ENCODE measurements at regions not wholly inside any gene's neighbourhood (a gene's known extent, or its start where the extent isn't known, plus 50 kb on each side); places are given as distances from the start of the nearest gene placed in this dataset.
"Not testable (repeated sequence)": the region's sequence is repeated elsewhere in the genome, so short reads cannot be mapped to it uniquely, and the experiment has no call there.

DNA sequence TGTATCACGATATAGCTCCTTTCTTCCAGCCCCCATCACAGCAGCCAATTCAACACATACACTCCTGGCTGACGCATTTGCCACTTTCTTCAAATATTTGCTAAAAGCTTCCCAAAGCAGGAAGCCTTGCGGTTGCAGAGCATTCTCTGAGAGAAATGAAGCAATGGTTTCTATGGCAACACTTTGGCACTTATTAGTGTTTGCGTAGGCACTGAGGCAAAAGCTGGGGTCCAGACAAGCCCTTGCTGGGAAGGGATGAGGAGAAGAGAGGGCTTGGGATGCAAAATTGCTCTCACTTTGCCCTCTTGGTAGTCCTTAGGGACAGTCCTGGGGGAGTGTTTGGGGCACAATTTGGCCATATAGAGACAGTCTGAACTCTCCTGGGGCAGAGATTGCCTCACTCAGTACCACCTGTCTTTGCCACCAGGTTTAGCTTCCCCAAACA is 55.0 kb upstream of the PAK3 start:
- intact Hi-C loops (cut with micrococcal nuclease) = no loop called here
- Histone ChIP-seq H3K4me1 (ENCODE audit: control insufficient read depth in 2 of 2, insufficient read depth in 2 of 2, low read length in 2 of 2) (no peaks in the 10 kb centered on the region), H3K27me3 (ENCODE audit: control insufficient read depth in 2 of 2, insufficient read depth in 2 of 2, low read length in 2 of 2) (no peaks in the 10 kb centered on the region), H3K27ac (ENCODE audit: low read depth, low read length) (no peak overlapping the region), H3K9me3 (ENCODE audit: control insufficient read depth in 2 of 3, low read length in 3 of 3) (no peaks in the 10 kb centered on the region), H3K36me3 (ENCODE audit: control insufficient read depth in 2 of 3, insufficient read depth in 3 of 3, low read length in 3 of 3) (no peaks in the 10 kb centered on the region), H3K4me3 (ENCODE audit: low read length) (no peak overlapping the region)
- Mint-ChIP-seq H3K27me3 (no peaks in the 10 kb centered on the region), H3K9me3 (no peaks in the 10 kb centered on the region), H3K4me1 (peaks cover 0 to 18% (median 5%) of the 10 kb centered on the region in 7 donors), H3K27ac (peak overlapping the region in 5 of 9 donors; percentile 48 to 72 (median 54)), H3K36me3 (no peaks in the 10 kb centered on the region), H3K4me3 (peak overlapping the region in 6 of 10 donors; percentile 19 to 61 (median 34))
- ChIA-PET POLR2A (no interaction called here), CTCF (no interaction called here)
- DNase-seq (peak in 7 of 9 donors; percentile 18 to 55 (median 42)), ATAC-seq (peak; percentile 71)

DNA sequence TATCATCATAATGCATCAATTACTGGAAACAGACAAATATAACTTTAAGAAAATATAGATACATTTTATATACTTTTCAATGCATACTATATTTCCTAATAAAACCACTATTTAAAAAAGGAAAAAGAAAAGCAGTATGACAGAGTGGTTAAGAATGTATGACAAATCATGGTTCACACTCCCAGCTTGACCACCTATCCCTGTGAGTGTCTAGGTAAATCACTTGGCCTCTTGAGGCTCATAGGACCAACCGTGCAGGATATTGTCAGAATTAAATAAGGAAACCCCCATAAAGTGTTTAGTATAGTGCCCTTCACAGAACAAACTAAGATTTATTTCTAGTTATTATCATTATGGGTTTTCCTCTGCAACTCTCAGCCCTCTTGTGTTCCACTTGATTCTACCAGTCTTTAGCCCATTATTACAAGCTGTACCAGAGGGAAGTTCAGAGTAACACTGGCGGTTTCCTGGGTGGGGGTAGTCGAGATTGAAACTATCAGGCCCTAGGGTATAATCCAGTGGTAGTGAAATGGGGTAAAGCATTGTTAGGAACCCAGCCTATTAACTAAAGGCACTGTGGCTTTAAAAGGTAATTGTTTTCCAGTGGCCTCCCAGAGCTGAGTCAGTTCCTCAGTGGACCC is 55.5 kb upstream of the PAK3 start:
- ATAC-seq = peak; percentile 26
- Histone ChIP-seq H3K36me3 (ENCODE audit: control insufficient read depth in 2 of 3, insufficient read depth in 3 of 3, low read length in 3 of 3) (no peaks in the 10 kb centered on the region), H3K27me3 (ENCODE audit: control insufficient read depth in 2 of 2, insufficient read depth in 2 of 2, low read length in 2 of 2) (no peaks in the 10 kb centered on the region), H3K4me3 (ENCODE audit: low read length) (no peak overlapping the region), H3K9me3 (ENCODE audit: control insufficient read depth in 2 of 3, low read length in 3 of 3) (no peaks in the 10 kb centered on the region), H3K4me1 (ENCODE audit: control insufficient read depth in 2 of 2, insufficient read depth in 2 of 2, low read length in 2 of 2) (no peaks in the 10 kb centered on the region), H3K27ac (ENCODE audit: low read depth, low read length) (no peak overlapping the region)
- DNase-seq = peak in 1 of 9 donors; percentile 8
- Mint-ChIP-seq H3K9me3 (no peaks in the 10 kb centered on the region), H3K36me3 (no peaks in the 10 kb centered on the region), H3K27me3 (no peaks in the 10 kb centered on the region), H3K27ac (peak overlapping the region in 6 of 9 donors; percentile 48 to 72 (median 53)), H3K4me1 (peaks cover 0 to 18% (median 5%) of the 10 kb centered on the region in 7 donors), H3K4me3 (peak overlapping the region in 7 of 10 donors; percentile 7 to 61 (median 26))
- ChIA-PET CTCF (no interaction called here), POLR2A (no interaction called here)
- intact Hi-C loops (cut with micrococcal nuclease) = no loop called here

GRCh38 chrX:111039606-111040005 is 56.4 kb upstream of the PAK3 start:
- Mint-ChIP-seq H3K4me3 (peak overlapping the region in 1 of 10 donors; percentile 45), H3K9me3 (no peaks in the 10 kb centered on the region), H3K4me1 (peaks cover 0 to 18% (median 5%) of the 10 kb centered on the region in 7 donors), H3K27me3 (no peaks in the 10 kb centered on the region), H3K36me3 (no peaks in the 10 kb centered on the region), H3K27ac (peak overlapping the region in 2 of 9 donors; percentile 48 to 62)
- Histone ChIP-seq H3K27ac (ENCODE audit: low read depth, low read length) (no peak overlapping the region), H3K36me3 (ENCODE audit: control insufficient read depth in 2 of 3, insufficient read depth in 3 of 3, low read length in 3 of 3) (no peaks in the 10 kb centered on the region), H3K27me3 (ENCODE audit: control insufficient read depth in 2 of 2, insufficient read depth in 2 of 2, low read length in 2 of 2) (no peaks in the 10 kb centered on the region), H3K9me3 (ENCODE audit: control insufficient read depth in 2 of 3, low read length in 3 of 3) (no peaks in the 10 kb centered on the region), H3K4me3 (ENCODE audit: low read length) (no peak overlapping the region), H3K4me1 (ENCODE audit: control insufficient read depth in 2 of 2, insufficient read depth in 2 of 2, low read length in 2 of 2) (no peaks in the 10 kb centered on the region)
- ChIA-PET CTCF (no interaction called here), POLR2A (interaction anchor here (1.1 kb wide), 1 partner anchor 39 kb away, joined by 3 read pairs; no protein-coding TSS in a partner anchor)
- intact Hi-C loops (cut with micrococcal nuclease) = no loop called here
- DNase-seq (no peak), ATAC-seq (no peak)

- DNase-seq = no peak
- H3K27me3 Mint-ChIP-seq = no peaks in the 10 kb centered on the region
- H3K4me1 Mint-ChIP-seq = peaks cover 0 to 10% (median 0%) of the 10 kb centered on the region in 7 donors
- no peaks in the 10 kb centered on the region for H3K36me3 ChIP-seq (ENCODE audit: control insufficient read depth in 2 of 3, insufficient read depth in 3 of 3, low read length in 3 of 3)
- CTCF ChIA-PET = no interaction called here
- H3K27ac ChIP-seq (ENCODE audit: low read depth, low read length) = no peak overlapping the region
- intact Hi-C loops (cut with micrococcal nuclease) = no loop called here
- no peaks in the 10 kb centered on the region for H3K27me3 ChIP-seq (ENCODE audit: control insufficient read depth in 2 of 2, insufficient read depth in 2 of 2, low read length in 2 of 2)
- no peaks in the 10 kb centered on the region for H3K36me3 Mint-ChIP-seq
- no peak overlapping the region for H3K4me3 Mint-ChIP-seq
- H3K9me3 Mint-ChIP-seq = no peaks in the 10 kb centered on the region
- POLR2A ChIA-PET = no interaction called here
- no peaks in the 10 kb centered on the region for H3K4me1 ChIP-seq (ENCODE audit: control insufficient read depth in 2 of 2, insufficient read depth in 2 of 2, low read length in 2 of 2)
- no peak for ATAC-seq
- no peak overlapping the region for H3K4me3 ChIP-seq (ENCODE audit: low read length)
- H3K27ac Mint-ChIP-seq = no peak overlapping the region
- no peaks in the 10 kb centered on the region for H3K9me3 ChIP-seq (ENCODE audit: control insufficient read depth in 2 of 3, low read length in 3 of 3)
These were observed 60.0 kb upstream of the PAK3 start for GRCh38 chrX:111035991-111036390.

- H3K9me3 Mint-ChIP-seq = peaks cover 0 to 2% (median 0%) of the 10 kb centered on the region in 11 donors
- Histone ChIP-seq H3K9me3 (ENCODE audit: control insufficient read depth in 2 of 3, low read length in 3 of 3) (no peaks in the 10 kb centered on the region), H3K4me1 (ENCODE audit: control insufficient read depth in 2 of 2, insufficient read depth in 2 of 2, low read length in 2 of 2) (no peaks in the 10 kb centered on the region), H3K4me3 (ENCODE audit: low read length) (no peak overlapping the region), H3K27me3 (ENCODE audit: control insufficient read depth in 2 of 2, insufficient read depth in 2 of 2, low read length in 2 of 2) (no peaks in the 10 kb centered on the region), H3K36me3 (ENCODE audit: control insufficient read depth in 2 of 3, insufficient read depth in 3 of 3, low read length in 3 of 3) (no peaks in the 10 kb centered on the region), H3K27ac (ENCODE audit: low read depth, low read length) (no peak overlapping the region)
- no peaks in the 10 kb centered on the region for H3K27me3 Mint-ChIP-seq
- H3K4me1 Mint-ChIP-seq = peaks cover 0 to 8% (median 0%) of the 10 kb centered on the region in 7 donors
- intact Hi-C loops (cut with micrococcal nuclease) = no loop called here
- no peak overlapping the region for H3K4me3 Mint-ChIP-seq
- DNase-seq = no peak
- no peak for ATAC-seq
- ChIA-PET CTCF (no interaction called here), POLR2A (no interaction called here)
- no peaks in the 10 kb centered on the region for H3K36me3 Mint-ChIP-seq
- H3K27ac Mint-ChIP-seq = no peak overlapping the region
These were observed 60.7 kb upstream of the PAK3 start for GRCh38 chrX:111035256-111035655.

- H3K27me3 ChIP-seq (ENCODE audit: control insufficient read depth in 2 of 2, insufficient read depth in 2 of 2, low read length in 2 of 2); H3K27me3 Mint-ChIP-seq; H3K4me1 ChIP-seq (ENCODE audit: control insufficient read depth in 2 of 2, insufficient read depth in 2 of 2, low read length in 2 of 2); H3K4me3 ChIP-seq (ENCODE audit: low read length); H3K36me3 ChIP-seq (ENCODE audit: control insufficient read depth in 2 of 3, insufficient read depth in 3 of 3, low read length in 3 of 3); DNase-seq; H3K36me3 Mint-ChIP-seq; H3K4me1 Mint-ChIP-seq; H3K27ac ChIP-seq (ENCODE audit: low read depth, low read length); H3K4me3 Mint-ChIP-seq; intact Hi-C loops (cut with micrococcal nuclease); H3K27ac Mint-ChIP-seq; CTCF ChIA-PET; POLR2A ChIA-PET; H3K9me3 ChIP-seq (ENCODE audit: control insufficient read depth in 2 of 3, low read length in 3 of 3); H3K9me3 Mint-ChIP-seq; ATAC-seq: not testable (repeated sequence)
These were observed 73.0 kb upstream of the PAK3 start for GRCh38 chrX:111022998-111023397.

GRCh38 chrX:111020283-111020682 is 75.7 kb upstream of the PAK3 start:
- ChIA-PET CTCF (no interaction called here), POLR2A (no interaction called here)
- Histone ChIP-seq H3K27ac (ENCODE audit: low read depth, low read length) (no peak overlapping the region), H3K36me3 (ENCODE audit: control insufficient read depth in 2 of 3, insufficient read depth in 3 of 3, low read length in 3 of 3) (no peaks in the 10 kb centered on the region), H3K27me3 (ENCODE audit: control insufficient read depth in 2 of 2, insufficient read depth in 2 of 2, low read length in 2 of 2) (no peaks in the 10 kb centered on the region), H3K9me3 (ENCODE audit: control insufficient read depth in 2 of 3, low read length in 3 of 3) (no peaks in the 10 kb centered on the region), H3K4me3 (ENCODE audit: low read length) (no peak overlapping the region), H3K4me1 (ENCODE audit: control insufficient read depth in 2 of 2, insufficient read depth in 2 of 2, low read length in 2 of 2) (no peaks in the 10 kb centered on the region)
- intact Hi-C loops (cut with micrococcal nuclease) = no loop called here
- no peak for DNase-seq
- H3K4me1 Mint-ChIP-seq = no peaks in the 10 kb centered on the region
- no peak overlapping the region for H3K27ac Mint-ChIP-seq
- H3K4me3 Mint-ChIP-seq = no peak overlapping the region
- peaks cover 0 to 11% (median 2%) of the 10 kb centered on the region in 11 donors for H3K9me3 Mint-ChIP-seq
- no peak for ATAC-seq
- H3K36me3 Mint-ChIP-seq = no peaks in the 10 kb centered on the region
- H3K27me3 Mint-ChIP-seq = peaks cover 0 to 8% (median 6%) of the 10 kb centered on the region in 5 donors
